ENCODE measurements at regions not wholly inside any gene's neighbourhood (a gene's known extent, or its start where the extent isn't known, plus 50 kb on each side); places are given as distances from the start of the nearest gene placed in this dataset.
"Not testable (repeated sequence)": the region's sequence is repeated elsewhere in the genome, so short reads cannot be mapped to it uniquely, and the experiment has no call there.

DNA sequence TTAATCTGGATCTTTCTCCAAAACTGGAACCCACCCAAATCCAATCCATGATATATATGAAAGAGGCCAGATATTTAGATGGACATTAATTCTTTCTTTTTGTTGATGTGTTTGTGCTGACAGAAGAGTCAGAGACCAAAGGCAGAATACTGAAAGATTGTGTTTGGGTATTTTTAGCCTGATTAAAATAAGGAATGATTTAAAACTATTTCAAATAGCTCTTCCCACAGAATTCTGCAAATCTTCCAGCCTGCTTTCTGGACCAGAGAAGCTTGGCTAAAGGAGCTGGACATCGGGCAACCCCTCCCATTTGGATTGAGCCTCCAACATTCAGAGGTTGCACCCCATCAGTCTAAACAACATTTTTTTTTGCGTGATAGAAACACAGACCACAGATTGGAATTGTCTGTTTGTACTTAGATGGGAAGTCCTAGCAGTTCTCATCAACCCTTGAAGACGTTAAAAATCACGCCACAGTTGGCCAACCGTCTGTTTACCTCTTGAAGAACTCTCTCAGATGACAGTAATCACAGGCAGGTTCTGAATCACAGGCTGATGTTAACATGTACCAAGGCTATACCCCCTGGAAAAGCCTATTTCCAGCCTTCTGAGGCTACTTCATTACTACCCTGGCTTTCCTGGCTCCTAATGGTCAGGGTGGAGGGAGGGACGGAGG lies 155.2 kb upstream of the NRP1 start:
- DNase-seq: no peak

DNA sequence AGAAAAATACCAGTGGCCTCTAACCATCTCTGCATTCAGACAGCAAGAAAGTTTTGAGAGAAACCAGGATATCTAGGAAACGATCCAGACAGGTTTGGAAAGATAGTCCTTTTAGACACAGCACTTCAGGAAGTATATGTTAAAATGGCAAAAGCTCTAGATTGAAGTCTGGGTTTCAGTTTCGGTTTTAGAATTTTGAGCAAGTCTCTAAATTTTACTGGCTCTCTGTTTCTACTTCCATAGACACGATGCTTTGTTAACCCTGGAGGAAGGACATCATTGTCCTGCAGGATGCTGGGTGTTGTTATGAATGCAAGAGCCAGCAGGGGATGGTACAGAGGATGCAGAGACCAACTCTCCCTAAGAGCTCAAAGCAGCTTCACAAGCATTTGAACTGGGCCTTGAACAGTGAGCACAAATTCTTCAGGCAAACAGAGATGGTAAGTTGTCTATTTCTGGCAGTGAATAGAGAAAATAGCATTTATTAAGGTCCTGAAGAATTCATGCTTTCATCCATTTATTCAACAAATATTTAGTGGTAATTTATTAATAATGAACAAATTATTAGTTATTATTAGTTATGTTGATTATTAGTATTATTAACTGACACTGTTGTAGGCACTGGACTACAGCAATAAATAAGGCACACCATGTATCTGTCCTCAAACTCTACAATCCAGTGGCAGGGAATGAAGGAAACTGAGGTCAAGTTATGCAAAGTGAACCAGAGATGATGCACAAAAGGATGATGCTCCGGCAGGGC lies 152.7 kb upstream of the NRP1 start:
- peak in 1 of 2 donors; percentile 18 for DNase-seq

DNA sequence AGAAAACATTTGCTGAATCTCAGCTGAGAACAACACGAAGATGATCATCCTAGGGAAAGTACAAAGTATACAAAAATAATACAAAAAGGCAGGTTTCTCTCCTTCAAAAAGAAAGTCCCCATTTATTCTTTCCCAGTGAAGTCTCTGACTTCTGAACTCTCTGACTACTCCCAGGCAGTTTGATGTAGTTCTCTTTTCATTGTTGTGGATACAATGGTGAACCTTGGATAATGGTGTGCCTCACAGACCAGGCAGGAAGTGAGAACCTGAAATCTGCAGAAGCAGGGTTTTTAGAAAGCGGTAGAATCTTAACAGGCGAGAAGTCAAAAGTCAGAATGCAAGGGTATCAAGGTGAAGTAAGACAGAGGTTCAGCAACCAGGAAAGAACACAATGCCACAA lies 150.8 kb upstream of the NRP1 start:
- DNase-seq: no peak

- no peak for DNase-seq
These were observed 150.3 kb upstream of the NRP1 start for GRCh38 chr10:33484787-33485186.

GRCh38 chr10:33483816-33484190 lies 149.3 kb upstream of the NRP1 start:
- no peak for DNase-seq

DNA sequence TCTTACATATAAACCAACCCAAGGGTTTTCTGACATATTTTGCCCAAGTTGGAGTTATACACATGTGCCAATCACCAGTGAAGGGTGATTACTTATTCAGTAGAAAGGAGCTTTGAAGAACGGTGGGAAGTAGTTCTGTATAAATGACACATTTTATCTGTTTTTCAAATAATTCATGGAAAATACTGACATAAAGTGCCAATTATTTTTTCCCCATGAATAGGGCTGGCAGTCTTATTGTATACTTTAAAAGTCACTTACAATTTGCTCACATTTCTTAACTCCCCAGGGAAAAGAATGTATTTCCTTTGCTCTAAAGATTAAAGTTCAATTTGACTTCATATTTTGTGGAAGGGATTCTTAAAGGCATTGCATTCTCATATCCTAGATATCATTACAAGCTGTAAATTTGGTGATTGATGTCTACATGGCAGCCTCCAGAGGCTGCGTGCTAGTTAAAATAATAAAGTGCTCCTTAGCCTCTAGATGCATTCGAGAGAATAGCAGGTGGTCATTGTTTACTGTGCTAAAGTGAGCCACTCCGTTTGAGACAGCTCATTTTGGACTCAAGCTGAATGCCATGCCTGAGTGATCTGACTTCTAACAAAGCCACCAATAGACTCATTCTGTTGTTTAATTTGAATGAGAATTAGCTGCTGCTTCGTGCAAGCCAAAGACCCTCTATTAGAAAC lies 148.8 kb upstream of the NRP1 start:
- DNase-seq: no peak

GRCh38 chr10:33482486-33482885 lies 148.0 kb upstream of the NRP1 start:
- no peak for DNase-seq

- no peak for DNase-seq
These were observed 146.7 kb upstream of the NRP1 start for GRCh38 chr10:33481184-33481583.

- not testable (repeated sequence) for DNase-seq
These were observed 145.9 kb upstream of the NRP1 start for GRCh38 chr10:33480417-33480816.

DNA sequence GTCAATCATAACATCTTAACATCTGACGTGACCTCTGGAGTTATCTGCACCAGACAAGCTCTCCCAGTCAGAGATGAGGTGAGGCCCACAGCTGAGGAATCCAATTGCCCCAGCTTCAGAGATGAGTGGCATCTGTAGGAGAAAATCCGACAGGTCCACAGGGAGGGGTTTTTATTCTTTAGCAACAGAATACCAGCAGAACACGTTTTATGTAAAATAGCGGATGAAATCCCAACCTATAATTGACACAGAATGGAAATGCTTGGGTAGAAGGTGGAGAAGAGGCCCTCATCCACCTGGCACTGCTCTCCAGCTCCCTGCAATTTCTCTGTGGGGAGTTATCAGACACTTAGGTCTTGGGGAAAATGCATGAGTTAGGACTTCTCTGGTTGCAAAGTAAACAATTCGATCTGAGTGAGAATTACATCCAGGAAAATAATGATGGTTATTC lies 144.2 kb upstream of the NRP1 start:
- DNase-seq: no peak

DNA sequence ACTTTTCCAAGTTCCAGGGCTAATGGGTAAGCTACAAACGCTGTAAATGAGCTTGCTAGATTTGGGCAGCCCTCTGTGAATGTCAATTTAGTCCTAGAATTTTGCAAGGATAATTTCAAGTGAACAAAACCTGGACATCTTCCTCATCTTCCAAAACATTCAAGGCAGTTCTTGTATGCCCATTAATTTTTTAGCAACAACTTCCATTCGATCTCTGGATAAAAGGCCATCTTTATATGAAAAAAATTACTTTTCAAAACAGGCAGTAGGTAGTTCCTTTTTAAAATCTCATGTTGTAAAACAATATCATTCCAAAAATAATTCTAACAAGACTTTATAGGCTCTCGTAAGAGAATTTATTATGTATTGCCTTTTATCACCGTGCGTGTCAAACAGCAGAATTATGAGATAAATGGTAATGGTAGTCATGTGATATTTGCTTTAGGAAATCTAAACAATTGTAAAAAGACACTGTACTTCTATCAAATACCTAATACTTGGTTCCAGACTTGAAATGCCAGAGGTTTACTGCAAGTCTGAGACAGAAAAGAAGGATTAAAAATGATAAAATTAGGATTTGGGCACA lies 143.7 kb upstream of the NRP1 start:
- DNase-seq: no peak

GRCh38 chr10:33477291-33478088 lies 143.0 kb upstream of the NRP1 start:
- no peak for DNase-seq

GRCh38 chr10:33476757-33477273 lies 142.3 kb upstream of the NRP1 start:
- no peak for DNase-seq

DNA sequence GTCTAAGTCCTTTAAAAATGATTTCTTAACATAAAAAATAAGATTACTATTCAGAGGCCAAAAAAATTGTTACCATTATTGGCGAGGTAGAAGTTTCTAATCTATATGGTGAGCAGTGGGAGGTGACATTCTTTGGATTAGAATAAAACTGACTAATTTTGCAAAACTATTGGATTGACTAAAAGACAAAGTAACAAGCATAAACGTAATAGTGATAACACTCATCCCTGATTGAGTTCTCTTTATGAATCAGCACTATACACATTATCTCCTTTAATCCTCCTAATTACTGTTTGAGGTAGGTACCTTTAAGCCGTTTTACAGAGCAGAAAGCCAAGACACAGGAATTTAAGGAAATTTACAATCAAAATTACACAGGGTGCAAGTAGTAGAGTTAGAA lies 139.2 kb upstream of the NRP1 start:
- no peak for DNase-seq

- not testable (repeated sequence) for DNase-seq
These were observed 133.5 kb upstream of the NRP1 start for GRCh38 chr10:33468006-33468405.

- DNase-seq: no peak
These were observed 131.3 kb upstream of the NRP1 start for GRCh38 chr10:33465747-33466146.

DNA sequence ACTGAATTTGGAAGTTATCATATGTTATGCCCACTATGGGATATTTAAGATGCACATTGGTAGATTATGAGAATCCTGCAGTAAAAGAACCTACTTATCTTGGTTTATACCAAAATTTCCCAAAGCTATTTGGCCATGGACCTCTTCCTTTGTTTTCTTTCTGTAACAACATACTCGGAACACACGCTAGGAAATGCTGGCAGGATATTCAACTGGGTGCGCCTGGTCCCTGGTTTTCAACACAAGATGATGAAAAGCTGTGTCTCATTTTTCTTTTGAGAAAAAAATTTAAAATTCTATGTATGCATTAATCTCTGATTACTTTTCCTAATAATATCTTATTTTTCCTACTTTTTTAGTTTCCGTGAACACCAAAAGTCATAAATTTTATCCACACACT lies 128.5 kb upstream of the NRP1 start:
- no peak for DNase-seq

- no peak for DNase-seq
These were observed 126.8 kb upstream of the NRP1 start for GRCh38 chr10:33461295-33461640.

DNA sequence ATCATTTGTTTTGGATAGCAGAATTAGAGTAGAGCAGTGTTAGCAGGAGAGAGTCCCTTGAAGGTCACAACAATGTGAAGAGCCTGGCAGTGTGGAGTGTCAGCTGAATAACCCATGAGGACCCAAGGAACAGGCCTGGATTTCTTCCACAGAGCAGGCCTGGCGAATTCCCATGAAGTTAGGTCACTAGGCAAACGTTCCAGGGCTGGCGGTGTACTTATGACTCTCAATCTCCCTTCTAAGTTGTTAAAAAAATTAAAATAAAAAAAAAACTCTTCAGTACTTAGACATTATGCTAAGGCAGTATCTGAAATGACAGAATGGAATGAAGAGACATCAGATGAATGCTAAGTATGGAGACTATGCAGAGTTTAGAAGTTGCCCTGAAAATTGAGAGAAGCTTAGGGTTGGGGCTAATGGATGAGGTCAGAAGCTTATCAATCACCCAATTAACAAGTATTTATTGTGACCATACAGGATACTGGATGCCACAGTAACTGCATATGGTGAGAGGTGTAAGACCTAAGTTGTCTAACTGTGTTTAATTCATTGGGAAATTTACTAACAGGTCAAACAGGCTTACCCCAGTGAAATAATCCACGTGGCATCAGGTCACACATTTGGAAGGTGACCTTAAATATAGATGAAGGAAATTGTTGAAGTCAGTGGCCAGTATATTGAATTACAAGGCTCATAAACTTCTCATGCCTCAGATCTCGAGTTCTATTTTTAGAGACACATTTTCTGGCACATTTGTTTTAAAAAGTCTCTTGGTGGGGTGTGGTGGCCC lies 126.2 kb upstream of the NRP1 start:
- DNase-seq: no peak

DNA sequence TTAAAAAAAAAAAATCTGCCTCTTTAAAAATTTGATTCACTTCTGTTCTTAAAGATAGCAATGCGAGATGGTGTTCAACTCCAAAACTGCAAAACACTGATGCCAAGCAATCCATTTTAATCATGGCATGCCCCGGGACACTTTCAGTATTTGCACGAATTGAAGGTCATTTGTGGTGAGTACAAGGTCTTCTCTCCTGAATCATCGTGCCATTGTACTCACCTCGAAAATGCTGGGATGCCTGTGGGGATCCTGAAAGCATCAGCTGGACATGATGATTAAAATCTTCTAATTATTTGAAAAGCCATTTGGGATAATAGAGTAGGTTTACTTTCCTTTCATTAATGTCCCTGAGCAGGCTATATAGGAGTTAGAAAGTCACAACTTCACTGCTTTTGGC lies 125.1 kb upstream of the NRP1 start:
- no peak for DNase-seq

DNA sequence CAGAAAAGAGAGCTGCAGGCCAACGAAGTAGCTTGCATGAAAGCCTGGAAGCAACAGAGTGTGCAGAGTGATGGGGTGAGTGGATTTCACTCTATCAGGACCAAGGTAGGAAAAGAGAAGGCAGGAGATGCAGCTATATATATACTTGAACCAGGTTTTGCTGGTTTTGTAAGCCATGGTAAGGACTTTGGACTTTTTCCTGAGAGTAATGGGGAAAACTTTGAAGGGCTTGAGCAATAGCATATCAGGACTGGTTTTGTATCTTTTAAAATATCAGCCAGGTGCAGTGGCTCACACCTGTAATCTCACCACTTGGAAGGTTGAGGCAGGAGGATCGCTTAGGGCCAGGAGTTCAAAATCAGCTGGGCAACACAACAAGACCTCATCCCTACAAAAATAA lies 120.6 kb upstream of the NRP1 start:
- DNase-seq: no peak

- no peak for DNase-seq
These were observed 120.1 kb upstream of the NRP1 start for GRCh38 chr10:33454554-33454953.
